Aorta (tissue), 5 donors: ENCODE measurements at regions not wholly inside any gene's neighbourhood (a gene's known extent, or its start where the extent isn't known, plus 50 kb on each side); places are given as distances from the start of the nearest gene placed in this dataset.

ENCODE experiments used
- ATAC-seq: fragments of 200-7000 bp; cut with Tn5 transposase; one replicate; pipeline ENCODE4 v1.9.1; 2022; ENCODE audit warnings: moderate library complexity; ENCODE audit not compliant: low FRiP score
- DNase-seq, 2 donors: peaks; one replicate each; pipeline ENCODE4 v3.0.0-alpha.2; 2020
- H3K27ac ChIP-seq, 2 donors: one replicate each; pipeline ENCODE4 v1.5.1; 2013; ENCODE audit warnings: low read length in 2 of 2, mild to moderate bottlenecking in 2 of 2, moderate library complexity in 2 of 2, control low read depth in 1 of 2, inconsistent platforms in 1 of 2, low read depth in 1 of 2
- H3K27me3 ChIP-seq, 2 donors: one replicate each; pipeline ENCODE4 v1.6.1; 2013; ENCODE audit warnings: control low read depth in 1 of 2, low read length in 1 of 2, mild to moderate bottlenecking in 1 of 2, moderate library complexity in 1 of 2; ENCODE audit not compliant: insufficient read depth in 2 of 2, control insufficient read depth in 1 of 2
- H3K36me3 ChIP-seq, 2 donors: one replicate each; pipeline ENCODE4 v1.6.1; 2013; ENCODE audit warnings: control low read depth in 1 of 2, low read length in 1 of 2, mild to moderate bottlenecking in 1 of 2; ENCODE audit not compliant: insufficient read depth in 2 of 2, control insufficient read depth in 1 of 2
- H3K4me1 ChIP-seq, 2 donors: one replicate each; pipeline ENCODE4 v1.6.1; 2013; ENCODE audit warnings: low read length in 2 of 2, control low read depth in 1 of 2, mild to moderate bottlenecking in 1 of 2, moderate library complexity in 1 of 2; ENCODE audit not compliant: insufficient read depth in 2 of 2, control insufficient read depth in 1 of 2
- H3K4me3 ChIP-seq, 2 donors: one replicate each; pipeline ENCODE4 v1.5.1; 2013; ENCODE audit warnings: low read length in 2 of 2, control low read depth in 1 of 2, mild to moderate bottlenecking in 1 of 2
- H3K9me3 ChIP-seq: one replicate; pipeline ENCODE4 v1.6.1; 2013; ENCODE audit warnings: mild to moderate bottlenecking, low read length; ENCODE audit not compliant: control insufficient read depth
- WGBS, 2 donors: extraction: QIAGEN DNeasy Blood & Tissue Kit; methylation state at CpG; one replicate each; pipeline ENCODE4 v1.1.7; 2013; 5-methylcytosine and 5-hydroxymethylcytosine counted together
- intact Hi-C, 2 donors: fragments of 100-400 bp; cut with DNase I; formaldehyde crosslinking; loops; one replicate each; pipeline versions ENCODE4 v1.14.2 to v1.15.0; 2022
- donor health status: healthy with polysubstance abuse.
- donor health status: Bipolar disorder and iron deficiency.
- donor health status: DM: no; HTN: no; CAD: no.
- donor health status: DM: no; HTN: no; CAD: no.
- donor health status: DM: yes; HTN: yes; CAD: no.

DNA sequence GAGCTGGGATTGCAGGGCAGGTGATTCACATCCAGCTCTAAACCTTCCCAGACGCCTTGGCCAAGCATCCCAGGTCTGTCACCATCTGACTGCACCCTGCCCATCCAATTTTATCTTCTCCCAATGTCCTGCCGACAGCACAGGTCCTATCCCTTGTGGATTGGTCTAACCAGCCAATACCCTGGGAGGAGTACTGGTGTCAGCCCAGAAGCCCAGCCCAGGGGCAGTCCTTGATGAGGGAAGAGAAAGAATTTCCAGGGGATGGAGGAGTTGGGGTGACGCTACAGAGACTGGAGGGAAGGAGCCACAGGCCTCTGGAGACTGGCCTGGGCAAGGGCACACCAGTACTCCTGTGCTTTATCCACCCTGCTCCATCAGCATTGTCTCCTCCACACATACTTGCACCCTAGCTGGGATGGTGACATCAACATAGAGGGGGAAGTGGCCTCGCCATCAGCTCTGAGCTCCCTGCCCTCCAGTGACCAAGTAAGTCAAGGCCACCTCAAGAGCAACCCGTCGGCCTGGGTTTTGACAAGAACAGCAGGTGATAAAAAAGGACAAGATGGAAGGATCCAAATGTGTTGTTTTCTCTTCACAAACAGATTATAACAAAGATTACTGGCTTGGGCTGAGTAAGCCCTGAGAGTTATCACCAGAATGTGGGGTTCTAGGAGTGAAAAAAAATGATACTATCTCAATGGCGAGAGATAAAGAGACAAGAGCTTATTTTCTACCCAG is 114.6 kb downstream of the AQP9 start:
- Histone ChIP-seq H3K4me3 (no peak overlapping the region), H3K27ac (no peak overlapping the region), H3K9me3 (peaks cover 5% of the 10 kb centered on the region), H3K27me3 (no peaks in the 10 kb centered on the region), H3K36me3 (no peaks in the 10 kb centered on the region), H3K4me1 (peaks cover 1 to 2% of the 10 kb centered on the region in 2 donors)
- DNase-seq (no peak), ATAC-seq (no peak)
- intact Hi-C loops: no loop called here
- 71 to 81% methylated on average over 6 to 7 of the region's 7 CpGs for WGBS, 2 donors

GRCh38 chr15:58257776-58258325 is 119.7 kb downstream of the AQP9 start:
- ATAC-seq: no peak
- Histone ChIP-seq H3K27me3 (no peaks in the 10 kb centered on the region), H3K4me3 (no peak overlapping the region), H3K4me1 (no peaks in the 10 kb centered on the region), H3K27ac (no peak overlapping the region), H3K9me3 (peaks cover 5% of the 10 kb centered on the region), H3K36me3 (no peaks in the 10 kb centered on the region)
- intact Hi-C loops: no loop called here
- 82 to 84% methylated on average over 7 of the region's 7 CpGs for WGBS, 2 donors
- DNase-seq: no peak

GRCh38 chr15:58258501-58259292 is 120.5 kb downstream of the AQP9 start:
- Histone ChIP-seq H3K9me3 (peaks cover 5% of the 10 kb centered on the region), H3K4me3 (no peak overlapping the region), H3K27me3 (no peaks in the 10 kb centered on the region), H3K36me3 (no peaks in the 10 kb centered on the region), H3K4me1 (no peaks in the 10 kb centered on the region), H3K27ac (no peak overlapping the region)
- DNase-seq: no peak
- intact Hi-C loops: no loop called here
- 81 to 84% methylated on average over 7 of the region's 7 CpGs for WGBS, 2 donors
- ATAC-seq: no peak

- Histone ChIP-seq H3K4me1 (no peaks in the 10 kb centered on the region), H3K4me3 (no peak overlapping the region), H3K36me3 (no peaks in the 10 kb centered on the region), H3K27me3 (no peaks in the 10 kb centered on the region), H3K27ac (no peak overlapping the region), H3K9me3 (peaks cover 2% of the 10 kb centered on the region)
- no peak for DNase-seq
- 64 to 69% methylated on average over 6 of the region's 6 CpGs for WGBS, 2 donors
- intact Hi-C loops: no loop called here
- ATAC-seq: no peak
These were observed 122.1 kb downstream of the AQP9 start for GRCh38 chr15:58260205-58260724.

- no peak overlapping the region for H3K4me3 ChIP-seq
- H3K27me3 ChIP-seq: no peaks in the 10 kb centered on the region
- no peak overlapping the region for H3K27ac ChIP-seq
- H3K36me3 ChIP-seq: no peaks in the 10 kb centered on the region
- ATAC-seq: no peak
- intact Hi-C loops: no loop called here
- DNase-seq: no peak
- H3K4me1 ChIP-seq: no peaks in the 10 kb centered on the region
- WGBS, 2 donors: 76 to 87% methylated on average over 2 of the region's 2 CpGs
- H3K9me3 ChIP-seq: no peaks in the 10 kb centered on the region
These were observed 122.6 kb downstream of the AQP9 start for GRCh38 chr15:58260725-58261267.

- intact Hi-C loops: no loop called here
- ATAC-seq (no peak), DNase-seq (no peak)
- Histone ChIP-seq H3K27me3 (no peaks in the 10 kb centered on the region), H3K4me1 (no peaks in the 10 kb centered on the region), H3K4me3 (no peak overlapping the region), H3K27ac (no peak overlapping the region), H3K36me3 (no peaks in the 10 kb centered on the region), H3K9me3 (no peaks in the 10 kb centered on the region)
- WGBS, 2 donors: 86 to 89% methylated on average over 5 of the region's 5 CpGs
These were observed 123.2 kb downstream of the AQP9 start for GRCh38 chr15:58261368-58261767.

DNA sequence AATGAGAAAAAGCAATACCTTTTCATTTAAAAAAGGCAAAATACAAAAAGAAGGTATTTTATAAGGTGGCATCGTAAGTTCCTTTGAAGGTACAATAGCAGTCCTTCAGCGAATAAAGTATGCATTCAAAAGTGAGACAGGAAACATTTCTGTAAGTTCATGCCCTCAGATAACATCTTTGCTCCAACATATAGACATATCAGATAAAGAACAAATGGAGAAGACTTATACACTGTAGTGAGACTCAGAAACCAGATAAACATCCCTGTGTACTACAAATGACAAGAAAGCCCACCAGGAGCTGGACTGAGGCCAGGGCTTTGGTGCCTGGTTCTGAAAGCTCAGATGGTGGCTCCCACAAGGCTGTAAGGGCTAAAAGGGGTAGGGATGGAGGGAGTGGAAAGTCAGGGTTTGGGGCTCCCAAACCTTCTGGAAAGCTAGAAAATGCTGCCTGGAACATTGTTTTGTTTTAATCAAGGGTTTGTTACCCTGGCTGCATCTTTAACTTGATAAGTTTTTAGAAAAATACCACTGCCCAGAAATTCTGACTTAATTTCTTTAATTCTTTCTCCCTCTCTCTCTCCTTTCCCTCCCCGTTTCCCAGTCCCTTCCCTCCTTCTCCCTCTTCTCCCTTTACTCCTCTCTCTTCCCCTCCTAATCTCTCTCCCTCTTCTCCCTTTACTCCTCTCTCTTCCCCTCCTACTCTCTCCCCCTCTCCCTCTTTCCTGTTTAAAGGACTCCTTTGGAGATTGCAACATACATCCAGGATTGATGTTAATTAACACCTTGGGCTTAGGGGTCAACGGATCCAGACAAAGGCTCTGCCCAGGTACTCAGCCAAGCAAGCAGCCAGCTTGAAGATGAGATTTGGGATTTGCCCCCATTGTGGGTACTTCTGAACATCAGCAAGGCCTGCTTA is 126.1 kb downstream of the AQP9 start:
- ATAC-seq (no peak), DNase-seq (no peak)
- Histone ChIP-seq H3K9me3 (peaks cover 2% of the 10 kb centered on the region), H3K27ac (no peak overlapping the region), H3K27me3 (no peaks in the 10 kb centered on the region), H3K4me1 (no peaks in the 10 kb centered on the region), H3K36me3 (no peaks in the 10 kb centered on the region), H3K4me3 (no peak overlapping the region)
- intact Hi-C loops: no loop called here
- 76 to 77% methylated on average over 4 of the region's 4 CpGs for WGBS, 2 donors

DNA sequence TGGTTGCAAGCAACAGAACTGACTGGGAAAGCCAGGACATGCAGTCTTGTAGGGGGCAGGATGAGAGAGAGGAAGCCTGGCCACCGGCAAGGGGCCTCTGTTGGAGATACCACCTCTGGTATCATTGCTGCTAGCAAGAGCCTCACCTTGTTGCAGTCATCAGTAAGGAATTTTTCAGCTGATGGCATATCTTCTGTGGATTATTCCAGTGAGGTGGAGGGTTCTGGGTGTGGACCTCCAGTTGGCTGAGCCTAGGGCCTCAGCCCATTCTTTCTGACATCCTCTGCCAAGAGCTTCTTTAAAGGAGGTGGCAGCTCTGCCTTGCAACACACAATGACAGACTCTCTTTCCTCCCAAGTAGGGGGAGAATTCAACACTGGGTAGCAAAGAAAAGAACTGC is 128.9 kb downstream of the AQP9 start:
- Histone ChIP-seq H3K9me3 (peaks cover 5% of the 10 kb centered on the region), H3K4me1 (no peaks in the 10 kb centered on the region), H3K36me3 (no peaks in the 10 kb centered on the region), H3K27ac (no peak overlapping the region), H3K4me3 (no peak overlapping the region), H3K27me3 (peaks cover 0 to 2% of the 10 kb centered on the region in 2 donors)
- ATAC-seq (no peak), DNase-seq (no peak)
- intact Hi-C loops: no loop called here
- WGBS, 2 donors: 87 to 95% methylated on average over 1 of the region's 1 CpG
